Keratinocyte (primary cell): ENCODE measurements at regions not wholly inside any gene's neighbourhood (a gene's known extent, or its start where the extent isn't known, plus 50 kb on each side); places are given as distances from the start of the nearest gene placed in this dataset.

Source experiments
- DNase-seq: peaks from one replicate; pipeline ENCODE4 v3.0.0-alpha.2; 2011; ENCODE audit warnings: low read depth, missing footprints, low spot score
- FAIRE-seq: peaks from 2 replicates; lab custom pipeline; 2011; peaks lifted over from hg19 to GRCh38; lab: Jason Lieb, UNC
- H2AFZ ChIP-seq: 2 replicates; pipeline ENCODE4 v1.6.0; 2012; ENCODE audit warnings: low read length, control low read depth, inconsistent platforms; ENCODE audit not compliant: control insufficient read depth
- H3K27ac ChIP-seq: 2 replicates; pipeline ENCODE4 v1.5.1; 2011; ENCODE audit warnings: low read length; ENCODE audit not compliant: control insufficient read depth, insufficient read depth
- H3K27me3 ChIP-seq: 3 replicates; pipeline ENCODE4 v1.6.0; 2011; ENCODE audit warnings: low read length; ENCODE audit not compliant: control insufficient read depth, insufficient read depth; ENCODE audit errors: extremely low read depth
- H3K36me3 ChIP-seq, 2 experiments: 2 replicates in 1 of 2; 3 replicates in 1 of 2; pipeline ENCODE4 v1.5.1; 2011; ENCODE audit warnings: low read length in 2 of 2, mild to moderate bottlenecking in 1 of 2; ENCODE audit not compliant: control insufficient read depth in 2 of 2, insufficient read depth in 2 of 2; ENCODE audit errors: extremely low read depth in 1 of 2
- H3K4me1 ChIP-seq: 3 replicates; pipeline ENCODE4 v1.5.1; 2011; ENCODE audit warnings: low read length; ENCODE audit not compliant: control insufficient read depth, insufficient read depth; ENCODE audit errors: extremely low read depth
- H3K4me2 ChIP-seq: 3 replicates; pipeline ENCODE4 v1.6.0; 2011; ENCODE audit warnings: low read depth, low read length; ENCODE audit not compliant: control insufficient read depth, insufficient read depth; ENCODE audit errors: extremely low read depth
- H3K4me3 ChIP-seq, 3 experiments: fragments of 200-600 bp in 1 of 3; sonication (generic) in 1 of 3; 2 replicates in 2 of 3; 3 replicates in 1 of 3; pipeline ENCODE4 v1.5.1; 2011 to 2016; ENCODE audit warnings: low read length in 3 of 3, mild to moderate bottlenecking in 3 of 3, control low read depth in 2 of 3, inconsistent platforms in 1 of 3, low read depth in 1 of 3, mixed read lengths in 1 of 3, mixed run types in 1 of 3, moderate library complexity in 1 of 3; ENCODE audit not compliant: control insufficient read depth in 2 of 3, insufficient read depth in 2 of 3; ENCODE audit errors: extremely low read depth in 1 of 3
- H3K79me2 ChIP-seq: 2 replicates; pipeline ENCODE4 v1.6.0; 2012; ENCODE audit warnings: low read length; ENCODE audit not compliant: control insufficient read depth, insufficient read depth
- H3K9ac ChIP-seq: 3 replicates; pipeline ENCODE4 v1.6.0; 2011; ENCODE audit warnings: low read length; ENCODE audit not compliant: control insufficient read depth, insufficient read depth; ENCODE audit errors: extremely low read depth
- H3K9me1 ChIP-seq: 3 replicates; pipeline ENCODE4 v1.6.0; 2011; ENCODE audit warnings: low read length; ENCODE audit not compliant: control insufficient read depth, insufficient read depth; ENCODE audit errors: extremely low read depth
- H3K9me3 ChIP-seq: 2 replicates; pipeline ENCODE4 v1.5.1; 2012; ENCODE audit warnings: low read depth, low read length; ENCODE audit not compliant: control insufficient read depth
- H4K20me1 ChIP-seq: 3 replicates; pipeline ENCODE4 v1.6.0; 2011; ENCODE audit warnings: low read length; ENCODE audit not compliant: control insufficient read depth, insufficient read depth; ENCODE audit errors: extremely low read depth
- CTCF ChIP-seq, 3 experiments: IDR thresholded peaks in 1 of 3; conservative IDR thresholded peaks in 1 of 3; optimal IDR thresholded peaks in 1 of 3; 2 replicates in 2 of 3; 3 replicates in 1 of 3; pipeline versions ENCODE3 to v1.5.1; 2011; ENCODE audit warnings: low read length in 3 of 3, mild to moderate bottlenecking in 3 of 3, moderate library complexity in 2 of 3, control low read depth in 1 of 3, inconsistent platforms in 1 of 3; ENCODE audit not compliant: insufficient read depth in 2 of 3; ENCODE audit errors: extremely low read depth in 1 of 3
- EZH2 ChIP-seq: IDR thresholded peaks from one replicate; pipeline ENCODE4 v1.6.1; 2012; ENCODE audit warnings: inconsistent platforms, mild to moderate bottlenecking, low read length, moderate library complexity
- dilution Hi-C: fragments of 300-500 bp; cut with MboI; formaldehyde crosslinking; loops from one replicate; pipeline ENCODE4 v1.7.0; 2020; ENCODE audit warnings: low sequenced_read_pairs; ENCODE audit not compliant: extremely low pct_ligation_motif_present

- Histone ChIP-seq H3K27me3 (no peaks in the 10 kb centered on the region), H3K27ac (no peak overlapping the region), H3K9ac (no peak overlapping the region), H2AFZ (no peak overlapping the region), H3K4me3 (no peak overlapping the region), H4K20me1 (no peaks in the 10 kb centered on the region), H3K9me3 (no peaks in the 10 kb centered on the region), H3K36me3 (no peaks in the 10 kb centered on the region), H3K4me2 (no peak overlapping the region), H3K9me1 (no peaks in the 10 kb centered on the region), H3K4me1 (no peaks in the 10 kb centered on the region), H3K79me2 (no peaks in the 10 kb centered on the region)
- DNase-seq = no peak
- no peak for FAIRE-seq
- TF ChIP-seq EZH2 (no peak), CTCF (optimal IDR thresholded peaks at IDR 0.05 in 1 of 3, IDR thresholded peaks at IDR 0.05 in 1 of 3, conservative IDR thresholded peaks at IDR 0.05 in 1 of 3; ENCODE audit: extremely low read depth in 1 of 3, insufficient read depth in 2 of 3, low read length in 3 of 3) (no peak)
- dilution Hi-C loops = no loop called here
Measured at GRCh38 chr4:45568694-45569093, 555.2 kb downstream of the GABRG1 start.

DNA sequence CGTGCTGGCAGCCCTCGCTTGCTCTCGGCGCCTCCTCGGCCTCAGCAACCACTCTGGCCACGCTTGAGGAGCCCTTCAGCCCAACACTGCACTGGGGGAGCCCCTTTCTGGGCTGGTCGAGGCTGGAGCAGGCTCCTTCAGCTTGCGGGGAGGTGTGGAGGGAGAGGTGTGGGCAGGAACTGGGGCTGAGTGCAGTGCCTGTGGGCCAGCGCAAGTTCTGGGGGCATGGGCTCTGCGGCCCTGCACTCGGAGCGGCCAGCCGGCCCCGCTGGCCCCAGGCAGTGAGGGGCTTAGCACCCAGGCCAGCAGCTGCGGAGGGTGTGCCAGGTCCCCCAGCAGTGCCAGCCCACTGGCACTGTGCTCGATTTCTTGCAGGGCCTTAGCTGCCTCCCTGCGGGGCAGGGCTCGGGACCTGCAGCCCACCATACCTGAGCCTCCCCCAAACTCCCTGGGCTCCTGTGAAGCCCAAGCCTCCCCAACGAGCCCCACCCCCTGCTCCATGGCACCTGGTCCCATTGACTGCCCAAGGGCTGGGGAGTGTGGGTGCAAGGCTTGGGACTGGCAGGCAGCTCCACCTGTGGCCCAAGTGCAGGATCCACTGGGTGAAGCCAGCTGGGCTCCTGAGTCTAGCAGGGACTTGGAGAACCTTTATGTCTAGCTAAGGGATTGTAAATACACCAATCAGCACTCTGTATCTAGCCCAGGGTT lies 556.8 kb downstream of the GABRG1 start:
- dilution Hi-C loops = no loop called here
- no peak for FAIRE-seq

More for the DNA sequence above, 556.8 kb downstream of the GABRG1 start:
- H3K79me2 ChIP-seq = no peaks in the 10 kb centered on the region
- H3K9ac ChIP-seq = no peak overlapping the region
- H3K27me3 ChIP-seq = no peaks in the 10 kb centered on the region
- H2AFZ ChIP-seq = no peak overlapping the region
- H3K36me3 ChIP-seq = no peaks in the 10 kb centered on the region
- no peaks in the 10 kb centered on the region for H4K20me1 ChIP-seq
- DNase-seq = no peak
- H3K9me1 ChIP-seq = no peaks in the 10 kb centered on the region
- no peak overlapping the region for H3K27ac ChIP-seq
- TF ChIP-seq CTCF (optimal IDR thresholded peaks at IDR 0.05 in 1 of 3, IDR thresholded peaks at IDR 0.05 in 1 of 3, conservative IDR thresholded peaks at IDR 0.05 in 1 of 3; ENCODE audit: extremely low read depth in 1 of 3, insufficient read depth in 2 of 3, low read length in 3 of 3) = no peak
- no peak for TF ChIP-seq EZH2
- H3K4me1 ChIP-seq = no peaks in the 10 kb centered on the region
- H3K9me3 ChIP-seq = no peaks in the 10 kb centered on the region
- H3K4me3 ChIP-seq = no peak overlapping the region
- H3K4me2 ChIP-seq = no peak overlapping the region
